ENCODE measurements at regions not wholly inside any gene's neighbourhood (a gene's known extent, or its start where the extent isn't known, plus 50 kb on each side); places are given as distances from the start of the nearest gene placed in this dataset.

DNA sequence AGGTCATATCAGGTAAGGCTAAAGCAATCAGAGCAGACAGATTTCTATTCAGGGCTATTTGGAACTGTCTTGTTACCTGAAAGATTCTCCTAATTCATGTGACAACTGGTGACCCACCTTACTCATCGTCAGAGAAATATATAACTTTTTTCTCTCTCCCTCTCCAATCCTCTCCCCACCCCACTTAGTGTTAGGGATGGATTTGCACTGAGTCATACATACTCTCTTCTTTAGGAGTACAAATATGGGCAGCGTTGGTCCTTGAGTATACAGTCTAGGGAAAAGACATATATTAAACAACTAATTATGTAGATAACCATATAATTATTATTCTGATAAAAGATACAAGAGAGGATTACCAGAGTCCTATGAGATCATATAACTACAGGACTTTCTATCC lies 246.3 kb downstream of the HHIPL2 start:
- no peak for DNase-seq (ENCODE audit: low read depth in 2 of 3, low spot score in 1 of 3)

DNA sequence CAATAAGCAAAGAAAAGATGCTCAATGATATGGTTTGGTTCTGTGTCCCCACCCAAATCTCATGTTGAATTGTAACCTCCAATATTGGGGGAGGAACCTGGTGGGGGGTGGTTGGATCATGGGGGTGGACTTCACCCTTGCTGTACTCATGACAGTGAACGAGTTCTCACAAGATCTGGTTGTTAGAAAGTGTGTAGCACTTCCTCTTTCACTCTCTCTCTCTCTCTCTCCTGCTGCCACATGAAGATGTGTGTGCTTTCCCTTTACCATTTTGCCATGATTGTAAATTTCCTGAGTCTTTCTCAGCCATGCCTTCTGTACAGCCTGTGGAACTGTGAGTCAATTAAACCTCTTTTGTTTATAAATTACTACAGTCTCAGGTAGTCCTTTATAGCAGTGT lies 248.4 kb downstream of the HHIPL2 start:
- DNase-seq (ENCODE audit: low read depth in 2 of 3, low spot score in 1 of 3), result no peak

DNA sequence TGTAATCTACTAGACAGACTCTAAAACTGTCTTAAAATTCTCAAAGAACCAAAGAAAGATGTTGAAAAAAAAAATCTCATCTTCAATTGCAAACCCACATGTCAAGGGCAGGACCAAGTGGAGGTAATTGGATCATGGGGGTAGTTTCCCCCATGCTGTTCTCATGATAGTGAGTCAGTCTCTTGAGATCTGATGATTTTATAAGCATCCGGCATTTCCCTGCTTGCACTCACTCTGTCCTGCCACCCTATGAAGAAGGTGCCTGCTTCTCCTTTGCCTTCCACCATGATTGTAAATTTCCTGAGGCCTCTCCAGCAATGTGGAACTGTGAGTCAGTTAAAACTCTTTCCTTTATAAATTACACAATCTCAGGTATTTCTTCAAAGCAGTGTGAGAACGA lies 257.0 kb downstream of the HHIPL2 start:
- DNase-seq (ENCODE audit: low read depth in 2 of 3, low spot score in 1 of 3), result no peak

DNA sequence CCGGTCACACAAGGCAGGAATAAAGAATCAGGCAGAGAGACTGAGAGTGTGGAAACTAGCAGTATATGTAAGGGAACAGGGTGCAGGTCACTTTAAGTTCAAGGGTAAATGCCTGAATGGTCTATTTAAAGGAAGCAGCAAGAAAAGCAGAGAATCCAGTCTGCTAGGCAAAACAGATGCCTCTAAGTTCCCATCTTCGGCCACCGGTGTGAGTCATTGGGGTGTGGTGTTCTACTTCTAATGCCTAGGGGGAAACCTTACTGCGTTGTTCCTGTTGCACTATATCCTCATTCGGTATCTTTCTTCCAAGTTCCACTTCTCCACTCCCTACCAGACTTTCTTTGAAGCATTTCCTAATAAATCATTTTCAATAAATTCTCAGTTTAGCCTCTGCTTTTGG lies 259.9 kb downstream of the HHIPL2 start:
- no peak for DNase-seq (ENCODE audit: low read depth in 2 of 3, low spot score in 1 of 3)

DNA sequence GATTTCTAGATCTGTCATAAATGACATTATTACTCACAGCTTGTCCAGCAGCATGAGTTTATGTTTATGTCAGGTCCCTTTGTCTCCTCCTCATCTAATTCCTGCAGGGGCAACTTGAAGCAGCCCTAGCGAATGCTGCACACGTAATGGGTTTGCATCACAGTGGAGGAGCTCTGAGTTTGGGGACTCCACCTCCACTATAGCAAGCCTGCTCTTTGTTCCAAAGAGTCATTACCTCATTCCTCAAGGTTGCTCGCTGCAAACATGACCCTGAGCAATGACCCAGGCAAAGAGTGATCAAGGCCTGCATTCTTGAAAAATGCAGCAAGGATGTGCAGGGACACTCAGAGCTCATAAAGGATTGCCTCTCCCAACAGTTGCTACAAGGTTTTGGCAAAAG lies 261.9 kb downstream of the HHIPL2 start:
- DNase-seq (ENCODE audit: low read depth in 2 of 3, low spot score in 1 of 3), result no peak

DNA sequence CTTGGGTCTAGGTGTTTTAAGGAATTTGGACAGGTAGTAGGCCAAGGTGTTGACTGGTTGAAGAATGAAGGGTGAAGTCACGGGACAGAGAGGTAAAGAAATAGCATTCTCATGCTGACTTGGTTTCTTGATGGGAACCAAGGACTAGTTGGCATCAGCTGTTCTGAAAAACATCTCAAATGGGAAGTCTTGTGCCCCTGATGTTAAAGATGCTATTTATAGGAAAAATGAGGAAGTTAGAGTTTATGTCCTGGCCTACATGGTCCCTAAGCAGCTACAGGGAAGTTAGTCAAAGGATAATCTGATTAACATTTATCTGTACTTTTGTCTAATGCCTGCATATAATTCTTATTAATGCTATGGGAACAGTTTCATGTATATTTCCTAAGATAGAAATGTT lies 262.4 kb downstream of the HHIPL2 start:
- DNase-seq (ENCODE audit: low read depth in 2 of 3, low spot score in 1 of 3), result no peak

DNA sequence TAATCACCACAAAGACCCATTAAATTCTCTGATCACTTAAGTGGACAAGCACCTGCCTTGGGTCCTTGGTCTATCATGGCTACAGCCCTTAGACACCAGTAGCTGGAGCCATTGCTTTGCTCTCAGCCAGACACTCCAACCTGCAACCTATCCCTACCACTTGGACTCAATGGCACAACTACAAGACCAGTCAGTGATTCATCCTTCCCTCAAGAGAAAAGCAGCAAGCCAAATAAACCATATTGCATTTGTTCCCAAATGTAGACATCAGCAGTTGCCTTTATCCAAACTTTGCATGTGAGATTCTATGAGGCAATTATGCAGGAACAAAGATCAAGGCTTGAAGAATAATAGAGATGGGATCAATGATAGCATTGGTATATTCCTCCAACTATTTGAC lies 263.4 kb downstream of the HHIPL2 start:
- DNase-seq (ENCODE audit: low read depth in 2 of 3, low spot score in 1 of 3), result no peak

DNA sequence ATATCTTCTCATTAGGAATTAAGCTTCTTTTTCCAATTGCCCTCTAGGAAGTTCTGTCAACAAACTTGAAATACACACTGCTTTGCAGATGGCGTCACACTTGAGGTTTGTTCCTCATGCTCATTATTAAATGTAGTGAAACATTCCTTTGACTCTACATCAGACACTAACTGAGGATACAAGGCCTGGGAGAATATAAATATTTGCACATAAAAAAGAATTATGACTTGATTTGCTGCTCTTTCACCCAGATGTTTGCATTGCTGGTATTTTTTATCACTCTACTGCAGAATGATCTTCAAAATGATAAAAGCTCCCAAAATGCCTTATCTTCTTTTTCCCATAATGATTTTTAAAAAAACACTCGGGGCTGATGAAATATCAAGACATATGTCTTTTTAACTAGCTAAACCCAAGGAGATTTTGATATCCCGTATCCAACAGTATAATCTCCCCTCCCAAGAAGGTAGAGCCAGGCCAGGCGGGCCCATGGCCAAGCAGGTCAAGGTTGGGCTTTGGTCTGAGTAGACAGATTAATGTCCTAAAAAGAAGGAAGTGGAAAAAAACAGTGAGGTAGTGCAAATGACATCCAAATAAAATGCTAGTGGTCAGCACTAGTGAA lies 264.6 kb downstream of the HHIPL2 start:
- DNase-seq (ENCODE audit: low read depth in 2 of 3, low spot score in 1 of 3), result no peak

DNA sequence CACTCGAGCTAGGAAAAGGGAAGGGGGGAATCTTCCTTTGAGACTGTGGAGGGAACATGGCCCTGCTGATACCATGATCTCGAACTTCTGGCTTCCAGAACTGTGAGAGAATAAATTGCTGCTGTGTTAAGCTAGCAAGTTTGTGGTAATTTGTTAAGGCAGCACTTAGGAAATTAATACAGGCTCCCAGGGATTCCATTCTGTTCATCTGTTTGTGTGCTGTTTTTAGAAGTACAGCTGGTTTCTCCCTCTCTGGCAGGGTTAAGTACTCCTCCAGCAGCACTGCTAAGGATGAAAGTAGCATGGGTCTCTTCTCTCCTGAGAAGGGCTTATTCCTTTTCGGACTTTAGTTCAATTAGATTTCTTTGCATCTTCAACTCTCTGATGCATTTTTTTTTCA lies 268.3 kb downstream of the HHIPL2 start:
- DNase-seq (ENCODE audit: low read depth in 2 of 3, low spot score in 1 of 3), result no peak

DNA sequence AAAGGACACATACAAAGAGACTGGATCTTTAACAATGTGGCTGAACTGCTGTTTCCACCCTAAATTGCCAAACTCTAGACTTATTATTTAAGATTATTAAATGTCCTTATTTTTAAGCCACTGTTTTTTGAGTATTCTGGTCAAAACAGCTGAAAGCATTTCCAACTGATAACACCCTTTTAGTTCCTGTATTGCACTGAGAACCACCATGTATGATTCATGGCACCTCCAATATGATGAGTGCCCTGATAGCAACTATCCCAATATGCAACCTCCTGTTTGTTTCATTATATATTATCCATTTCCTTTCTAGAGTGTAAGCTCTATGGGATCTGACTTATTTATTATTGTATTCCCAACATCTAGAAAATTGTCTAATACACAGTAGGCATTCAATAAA lies 269.4 kb downstream of the HHIPL2 start:
- DNase-seq (ENCODE audit: low read depth in 2 of 3, low spot score in 1 of 3), result no peak

DNA sequence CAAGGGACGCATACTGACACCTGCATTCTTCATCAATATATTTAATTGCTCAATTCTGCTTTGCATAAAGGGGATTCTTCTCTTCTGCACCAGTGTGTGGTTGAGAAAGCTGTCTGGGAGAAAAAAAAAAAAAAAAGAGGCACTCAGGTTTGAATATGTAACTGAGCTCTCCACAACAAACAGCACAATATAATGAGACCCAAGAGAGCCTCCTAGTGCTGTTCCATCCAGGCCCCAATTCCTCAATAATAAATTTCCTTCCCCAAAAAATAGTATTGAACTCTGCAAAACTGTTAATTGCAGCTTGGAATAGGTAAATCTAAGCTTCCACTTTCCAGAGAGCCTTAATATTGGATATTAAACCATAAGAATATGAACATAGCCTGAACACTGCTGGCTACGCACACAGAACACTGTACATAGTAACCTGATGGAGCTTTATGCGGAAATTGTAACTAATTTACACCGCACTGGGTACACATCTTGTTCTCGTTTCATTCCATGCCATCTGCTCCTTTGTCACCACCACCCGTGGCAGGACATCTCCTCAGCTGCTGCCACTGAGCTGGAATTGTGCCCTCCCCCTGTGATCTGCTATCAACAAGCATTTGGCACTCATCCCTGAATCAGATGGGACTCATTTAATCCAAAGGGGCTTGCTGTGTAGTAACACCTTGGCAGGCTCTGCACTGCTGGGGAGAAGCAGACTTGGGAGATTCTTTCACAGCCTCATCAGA lies 272.0 kb downstream of the HHIPL2 start:
- DNase-seq (ENCODE audit: low read depth in 2 of 3, low spot score in 1 of 3), result no peak

DNA sequence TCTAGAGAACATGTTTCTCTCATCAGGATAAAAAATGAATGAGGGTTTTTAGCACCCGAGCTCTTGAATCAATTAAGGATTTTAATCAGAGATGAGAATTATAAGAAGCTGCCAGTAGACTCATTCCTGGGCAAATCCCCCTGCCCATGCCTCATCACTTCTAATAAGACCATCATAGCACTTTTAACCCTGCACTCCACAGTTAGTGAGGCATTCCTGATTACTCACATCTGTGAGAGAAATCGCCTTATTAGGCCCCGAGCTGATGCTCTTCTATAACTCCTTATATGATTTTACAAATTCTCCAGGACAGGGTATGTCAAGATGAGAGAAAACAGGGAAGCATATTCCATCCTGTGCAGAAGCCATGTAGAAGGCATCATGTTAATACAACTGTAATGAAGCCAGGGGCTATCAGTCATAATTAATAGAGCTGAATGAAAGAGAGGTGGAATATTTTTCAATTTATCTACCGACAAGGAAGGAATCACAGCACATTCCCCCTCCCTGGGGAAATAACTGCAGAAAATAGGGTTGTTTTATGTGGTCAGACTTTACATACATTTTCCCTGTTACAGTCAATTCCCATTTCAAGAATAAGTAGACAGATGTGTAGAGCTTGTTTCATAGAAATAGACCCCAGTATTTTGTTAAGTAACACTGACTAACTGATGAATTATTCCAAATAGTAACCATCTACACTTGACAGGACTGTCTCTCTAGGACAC lies 272.7 kb downstream of the HHIPL2 start:
- DNase-seq (ENCODE audit: low read depth in 2 of 3, low spot score in 1 of 3), result no peak

DNA sequence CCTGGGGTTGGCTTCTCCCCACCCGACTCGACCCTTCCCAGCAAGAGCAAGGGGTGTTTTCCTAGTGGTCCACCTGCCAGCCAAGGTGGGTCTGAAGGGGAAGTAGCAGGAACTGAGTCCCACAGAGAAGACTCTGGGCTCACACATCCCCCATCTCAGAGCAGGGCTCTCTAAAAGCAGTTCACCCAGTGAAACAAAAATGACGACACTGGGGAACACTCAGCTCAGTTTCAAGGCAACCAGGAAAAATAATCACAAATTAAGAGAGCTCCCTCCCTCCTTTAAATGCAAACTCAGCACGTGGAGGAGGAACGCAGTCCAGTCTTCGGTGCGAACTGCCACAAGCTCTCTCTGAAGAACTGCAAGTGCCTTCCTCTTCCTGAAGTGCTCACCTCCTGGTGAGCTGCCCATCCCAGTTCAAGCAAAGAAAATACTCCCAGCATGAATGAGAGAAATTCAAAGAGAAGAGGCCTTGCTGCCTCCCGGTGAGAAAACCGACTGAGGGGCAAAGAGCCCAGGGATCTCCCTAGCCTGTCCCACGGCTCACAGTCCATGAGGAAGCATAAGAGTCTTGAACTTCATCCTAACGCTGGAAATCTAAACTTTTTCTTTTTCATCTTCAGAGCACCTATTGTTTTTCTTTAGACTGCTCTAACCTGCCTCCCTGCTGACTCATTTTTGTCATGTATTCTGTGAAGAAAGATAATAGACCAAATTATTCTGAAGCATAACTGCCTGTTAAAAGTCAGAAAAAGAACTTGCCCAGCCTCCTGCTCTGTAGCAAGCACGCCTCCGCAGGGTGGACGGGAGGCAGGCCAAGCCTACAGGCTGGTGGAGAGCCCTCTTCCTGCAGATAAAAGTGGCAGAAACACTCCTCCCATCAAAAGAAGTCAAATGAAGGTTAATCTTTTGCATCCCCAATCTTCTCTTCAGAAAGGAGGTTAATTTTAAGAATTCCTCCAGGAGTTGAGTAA lies 281.4 kb downstream of the HHIPL2 start:
- DNase-seq (ENCODE audit: low read depth in 2 of 3, low spot score in 1 of 3), result no peak

DNA sequence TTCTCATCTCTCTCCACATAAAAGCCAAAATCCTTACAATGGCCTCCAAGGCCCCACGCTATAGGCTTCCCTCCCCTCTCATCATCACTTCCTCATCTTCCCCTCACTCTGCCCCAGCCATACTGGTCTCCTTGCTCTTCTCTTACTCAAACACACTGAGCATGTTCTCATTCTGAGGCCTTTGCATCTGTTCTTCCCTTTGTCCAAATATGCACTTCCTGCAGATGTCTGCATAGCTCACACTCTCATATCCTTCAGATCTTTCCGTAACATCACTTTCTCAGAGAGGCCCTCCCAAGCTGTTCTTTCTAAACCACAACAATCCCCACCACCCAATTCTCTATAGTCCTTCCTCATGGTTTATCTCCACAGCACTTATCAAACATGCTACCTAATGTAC lies 284.1 kb downstream of the HHIPL2 start:
- DNase-seq (ENCODE audit: low read depth in 2 of 3, low spot score in 1 of 3), result no peak

DNA sequence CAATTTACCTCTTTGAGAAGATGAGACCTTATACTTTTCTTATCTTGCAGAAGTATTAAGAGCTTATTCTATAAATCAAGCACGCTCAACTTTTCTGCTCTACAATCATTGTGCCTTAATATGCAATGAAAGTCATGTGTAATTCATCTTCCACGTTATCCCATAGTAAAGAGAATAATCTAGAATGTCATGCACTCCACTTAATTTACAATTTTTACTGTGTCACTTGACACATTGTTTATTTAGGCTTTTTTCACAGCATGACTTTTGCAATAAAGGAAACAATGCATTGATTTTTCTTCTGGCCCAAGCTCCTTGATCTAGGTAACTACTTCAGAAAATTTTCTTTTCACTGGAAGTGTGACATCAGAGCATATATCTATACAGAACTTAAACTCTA lies 290.9 kb downstream of the HHIPL2 start:
- DNase-seq (ENCODE audit: low read depth in 2 of 3, low spot score in 1 of 3), result no peak

DNA sequence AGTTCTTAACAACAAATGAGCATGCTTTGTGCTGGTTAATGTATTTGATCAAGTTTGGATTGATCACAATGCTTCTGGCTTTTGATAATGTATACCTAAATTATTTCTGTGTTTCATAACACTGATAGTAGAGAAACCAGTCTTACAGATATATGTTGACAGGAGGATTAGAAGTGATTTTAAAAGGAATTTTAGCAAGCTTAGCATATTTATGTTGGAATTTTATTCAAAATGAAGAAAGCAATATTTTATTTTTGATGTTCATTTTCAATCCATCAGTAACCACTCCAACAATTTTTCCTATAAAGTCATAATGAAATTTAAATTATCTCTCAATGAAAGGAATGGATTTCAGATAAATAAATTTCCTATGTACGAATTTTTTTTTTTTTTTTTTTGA lies 291.8 kb downstream of the HHIPL2 start:
- DNase-seq (ENCODE audit: low read depth in 2 of 3, low spot score in 1 of 3), result no peak

DNA sequence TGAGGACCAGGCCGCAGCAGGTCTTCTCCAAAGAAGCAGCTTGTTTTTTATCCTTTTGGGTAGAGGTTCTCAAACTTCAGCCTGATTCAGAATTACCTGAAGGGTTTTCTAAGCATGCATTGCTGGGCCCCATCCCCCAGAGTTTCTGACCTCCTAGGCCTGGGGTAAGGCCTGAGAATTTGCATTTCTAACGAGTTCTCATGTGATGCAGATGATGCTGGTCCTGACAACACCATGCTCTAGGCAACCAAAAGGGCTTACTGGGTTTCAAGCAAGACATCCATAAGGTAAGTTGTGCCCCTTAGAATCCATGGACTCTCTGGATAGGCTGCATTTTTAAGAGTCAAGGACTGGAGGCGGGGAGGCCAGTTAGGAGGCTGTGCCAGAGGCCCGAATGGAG lies 295.1 kb downstream of the HHIPL2 start:
- DNase-seq (ENCODE audit: low read depth in 2 of 3, low spot score in 1 of 3), result no peak

DNA sequence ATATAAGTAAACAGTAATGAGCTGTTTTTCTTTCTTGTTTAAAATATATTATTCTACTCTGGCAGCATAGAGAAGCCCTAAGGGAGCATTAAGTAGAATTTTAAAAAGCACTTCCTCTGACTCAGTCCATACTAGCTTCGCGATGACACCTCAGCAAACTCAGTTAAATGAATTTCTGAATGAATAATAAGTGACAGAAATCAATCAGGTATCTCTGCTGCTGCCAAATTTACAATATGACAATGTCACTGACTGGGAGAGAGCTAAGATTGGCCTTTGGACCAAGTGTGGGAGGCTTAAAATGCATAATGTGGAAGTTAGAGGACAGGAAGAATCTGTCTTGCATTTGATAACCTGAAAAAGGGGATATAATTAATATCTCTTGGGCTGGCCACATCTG lies 296.1 kb downstream of the HHIPL2 start:
- no peak for DNase-seq (ENCODE audit: low read depth in 2 of 3, low spot score in 1 of 3)

DNA sequence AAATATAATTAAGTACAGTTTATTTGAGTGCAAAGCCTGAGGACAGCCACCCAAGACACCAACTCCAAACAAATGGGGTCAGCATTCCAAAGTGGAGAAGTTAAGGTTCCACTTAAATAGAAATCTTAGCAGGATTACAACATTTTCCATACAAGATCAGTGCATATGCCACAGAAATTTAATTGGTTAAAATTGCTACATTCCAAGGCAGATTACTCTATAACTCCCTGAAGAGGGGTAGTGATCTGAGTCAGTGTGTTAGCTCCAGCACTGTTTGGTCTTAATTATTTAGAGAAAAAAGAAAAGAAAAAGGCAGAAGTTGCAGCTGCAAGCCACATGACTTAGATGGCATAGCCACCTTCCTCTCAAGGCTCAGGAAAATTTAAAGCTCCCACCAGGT lies 297.5 kb downstream of the HHIPL2 start:
- no peak for DNase-seq (ENCODE audit: low read depth in 2 of 3, low spot score in 1 of 3)

DNA sequence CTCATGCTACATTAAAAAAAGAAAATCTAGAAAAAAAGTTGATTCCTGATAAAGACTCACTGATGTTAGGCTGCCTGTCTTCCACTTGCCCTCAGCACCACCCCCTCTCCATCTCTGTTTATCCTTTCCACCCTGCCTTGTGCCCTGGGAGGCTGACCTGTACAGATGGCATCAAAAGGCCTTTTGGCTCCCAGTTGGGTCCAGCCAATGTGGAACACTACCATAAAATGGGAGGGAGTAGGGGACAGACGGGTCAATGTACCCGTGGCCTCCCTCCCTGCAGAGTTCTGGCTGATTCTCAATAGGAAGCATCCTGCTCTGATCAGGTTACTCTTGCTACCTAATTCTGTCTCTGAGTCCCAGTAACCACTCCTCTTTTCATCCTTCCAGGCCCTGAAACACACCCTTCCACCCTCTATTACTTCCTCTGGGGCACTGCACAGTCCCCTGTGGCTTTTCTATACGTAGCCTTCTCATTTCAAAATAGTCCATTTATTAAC lies 300.0 kb downstream of the HHIPL2 start:
- no peak for DNase-seq (ENCODE audit: low read depth in 2 of 3, low spot score in 1 of 3)

DNA sequence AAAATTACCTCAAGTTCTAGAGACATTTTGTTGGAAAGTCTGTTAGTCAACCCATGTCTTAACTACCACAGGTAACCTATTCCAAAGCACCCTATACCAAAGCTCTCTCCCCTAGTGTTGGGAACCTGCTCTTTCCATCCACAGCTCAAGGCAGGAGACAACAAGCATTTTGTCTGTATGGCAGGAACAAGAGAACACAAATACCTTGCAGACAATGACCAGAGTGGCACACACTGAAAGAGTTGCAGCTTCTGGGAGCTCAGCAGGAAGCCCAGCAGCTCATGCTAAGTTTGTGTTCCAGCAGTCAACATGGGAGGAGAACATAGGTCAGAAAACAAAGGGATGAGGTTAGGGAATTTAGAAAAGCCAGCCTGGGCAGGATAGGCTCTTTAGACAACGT lies 300.8 kb downstream of the HHIPL2 start:
- no peak for DNase-seq (ENCODE audit: low read depth in 2 of 3, low spot score in 1 of 3)
